Hypothalamus (tissue), 51 donors: ENCODE measurements at regions not wholly inside any gene's neighbourhood (a gene's known extent, or its start where the extent isn't known, plus 50 kb on each side); places are given as distances from the start of the nearest gene placed in this dataset.

ENCODE experiments used
- DNase-seq, 51 donors: peaks; one replicate each; lab custom pipeline; 2025; lab: John Stamatoyannopoulos, UW

DNA sequence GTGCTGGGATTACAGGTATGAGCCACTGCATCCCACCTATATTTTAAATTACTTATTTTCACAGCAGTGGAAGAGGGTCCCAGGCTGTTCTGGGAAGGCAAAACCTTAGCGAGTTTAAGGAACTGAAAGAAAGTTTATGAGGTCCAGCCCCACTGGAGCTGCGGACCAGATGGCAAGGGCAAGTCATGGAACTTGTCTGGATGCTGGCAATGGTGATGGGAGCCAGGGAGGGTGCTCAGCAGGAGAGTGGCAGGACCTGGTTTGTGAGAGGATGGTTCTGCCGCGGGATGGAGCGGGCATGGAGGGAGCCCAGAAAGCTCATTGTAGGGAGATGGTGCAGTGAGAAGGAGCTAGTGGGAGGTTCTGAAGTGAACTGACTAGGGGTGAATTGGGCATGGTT is 50.6 kb upstream of the SLC45A1 start:
- DNase-seq, result no peak

DNA sequence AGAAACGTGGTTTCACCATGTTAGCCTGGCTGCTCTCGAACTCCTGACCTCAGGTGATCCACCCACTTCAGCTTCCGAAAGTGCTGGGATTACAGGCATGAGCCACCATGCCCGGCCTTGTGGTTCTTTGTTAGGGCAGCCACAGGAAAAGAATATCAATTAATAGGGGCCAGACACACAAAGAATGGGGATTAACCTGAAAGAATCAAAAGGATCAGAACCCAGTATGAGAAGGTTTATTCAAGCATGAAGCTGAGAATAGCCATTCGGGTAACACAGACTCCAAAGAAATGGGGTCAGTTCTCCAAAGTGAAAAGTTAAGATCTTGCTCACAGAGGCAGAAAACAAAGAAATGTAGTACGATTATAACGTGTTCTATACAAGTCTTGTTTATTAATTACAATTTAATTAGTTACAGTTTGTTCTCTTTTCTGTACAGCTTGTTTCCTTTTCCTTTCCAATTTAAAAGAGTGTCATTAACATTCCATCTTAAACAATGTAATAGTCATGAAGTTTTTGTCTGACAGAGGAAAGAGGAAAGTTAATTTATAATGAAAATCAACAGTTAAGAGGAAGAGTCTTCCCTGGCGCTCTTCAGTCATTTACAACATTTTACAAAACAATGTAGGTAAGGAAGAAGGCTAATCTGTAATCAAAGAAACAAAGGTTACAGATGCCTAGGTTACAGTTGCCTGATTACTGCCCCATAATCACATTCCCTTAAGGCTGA is 51.3 kb upstream of the SLC45A1 start:
- DNase-seq, result no peak

DNA sequence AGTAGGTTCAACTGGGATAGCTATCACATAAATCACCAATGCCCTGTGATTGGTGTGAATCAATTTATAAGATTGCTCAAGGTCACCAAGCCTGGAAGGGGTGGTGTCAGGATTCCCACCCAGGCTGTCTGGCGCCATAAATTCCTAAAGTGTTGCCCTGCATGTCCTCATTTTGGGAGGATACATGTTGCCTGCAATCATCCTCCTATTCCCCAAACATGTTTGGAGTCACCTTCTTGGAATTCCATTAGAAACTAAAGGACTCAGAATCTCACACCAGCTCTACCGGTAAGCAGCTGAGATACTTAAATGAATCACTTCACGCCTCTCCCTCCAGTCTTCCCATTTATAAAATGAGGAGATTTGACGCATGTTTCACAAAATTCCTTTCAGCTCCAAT is 54.1 kb upstream of the SLC45A1 start:
- no peak for DNase-seq

DNA sequence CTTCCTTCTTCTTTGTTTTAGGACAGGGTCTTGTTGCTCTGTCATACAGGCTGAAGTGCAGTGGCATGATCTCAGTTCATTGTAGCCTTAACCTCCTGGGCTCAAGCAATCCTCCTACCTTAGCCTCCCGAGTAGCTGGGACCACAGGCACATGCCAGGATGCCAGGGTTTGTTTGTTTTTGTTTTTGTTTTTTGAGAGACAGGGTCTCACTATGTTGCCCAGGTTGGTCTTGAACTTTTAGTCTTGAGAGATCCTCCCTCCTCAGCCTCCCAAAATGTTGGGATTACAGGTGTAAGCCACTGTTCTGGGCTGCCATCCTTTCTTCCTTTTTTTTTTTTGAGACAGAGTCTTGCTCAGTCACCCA is 56.5 kb upstream of the SLC45A1 start:
- no peak for DNase-seq

DNA sequence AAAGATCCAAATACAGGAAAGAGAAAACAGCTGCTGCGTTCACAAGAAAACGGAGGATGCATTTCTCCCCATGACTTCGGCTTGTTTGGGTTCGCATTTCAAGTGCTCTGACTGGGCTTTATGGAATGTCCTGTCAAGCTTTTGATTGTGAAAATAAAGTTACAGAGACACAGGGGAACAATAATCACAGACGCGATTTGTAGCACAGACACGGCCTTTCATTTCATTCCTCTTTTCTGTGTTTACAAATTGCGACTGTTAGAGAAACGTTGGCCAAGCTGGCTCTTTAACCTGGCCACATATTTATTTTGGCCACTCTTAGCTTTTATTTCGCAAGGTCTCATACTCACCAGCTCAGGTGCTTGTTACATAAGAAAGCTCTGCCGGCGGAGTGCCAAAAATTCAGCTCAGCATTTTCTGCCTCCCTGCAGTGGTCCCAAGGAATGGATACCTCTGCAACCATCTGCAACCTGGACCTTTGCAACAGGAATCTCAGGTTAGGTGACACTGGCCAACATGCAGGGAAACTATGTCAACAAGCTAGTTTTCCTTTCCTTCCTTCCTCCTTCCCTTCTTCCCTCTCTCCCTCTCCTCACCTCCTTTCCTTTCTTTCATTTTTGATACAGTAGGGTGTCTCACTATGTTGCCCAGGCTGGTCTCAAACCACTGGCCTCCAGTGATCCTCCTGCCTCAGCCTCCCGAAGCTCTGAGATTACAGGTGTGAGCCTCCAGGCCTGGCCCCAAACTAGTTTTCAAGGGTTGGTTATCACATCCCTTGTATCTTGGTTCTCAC is 58.2 kb upstream of the SLC45A1 start:
- no peak for DNase-seq

DNA sequence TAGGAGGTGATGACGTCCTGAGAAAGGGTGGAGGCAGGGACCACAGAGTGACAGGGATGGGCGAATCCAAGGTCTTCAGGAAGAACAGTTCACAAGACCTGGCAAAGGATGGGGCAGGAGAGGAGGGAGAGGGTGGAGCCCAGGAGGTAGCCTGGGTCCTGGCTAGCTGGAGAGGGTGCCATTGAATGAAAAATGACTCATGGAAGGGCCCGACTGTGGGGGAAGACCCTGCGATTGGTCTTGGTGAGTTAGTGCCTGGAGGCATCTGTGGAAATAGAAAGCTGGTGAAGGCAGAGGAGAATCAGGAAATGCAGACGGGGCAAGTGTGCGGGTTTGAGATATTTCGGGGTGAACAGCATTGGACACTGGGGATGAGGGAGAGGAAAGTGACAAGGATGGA is 60.3 kb upstream of the SLC45A1 start:
- no peak for DNase-seq

DNA sequence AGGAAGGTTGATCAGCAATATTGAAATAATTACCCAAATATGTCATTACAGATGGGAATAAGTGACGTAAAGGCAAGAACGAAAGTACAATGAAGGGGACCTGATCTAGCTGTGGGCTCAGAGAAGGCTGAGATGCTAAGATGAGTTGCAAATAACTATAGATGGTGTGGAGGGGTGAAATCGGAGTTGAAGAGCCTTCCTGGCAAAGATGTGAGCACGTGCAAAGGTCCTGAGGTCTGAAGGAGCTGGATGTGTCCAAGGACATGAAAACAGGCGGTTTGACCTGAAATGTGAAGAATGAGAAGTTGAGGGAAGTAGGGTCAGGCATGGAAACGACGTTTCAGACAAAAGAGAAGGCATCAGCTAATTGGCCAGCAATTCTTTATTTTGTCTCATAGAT is 61.6 kb upstream of the SLC45A1 start:
- DNase-seq, result no peak

DNA sequence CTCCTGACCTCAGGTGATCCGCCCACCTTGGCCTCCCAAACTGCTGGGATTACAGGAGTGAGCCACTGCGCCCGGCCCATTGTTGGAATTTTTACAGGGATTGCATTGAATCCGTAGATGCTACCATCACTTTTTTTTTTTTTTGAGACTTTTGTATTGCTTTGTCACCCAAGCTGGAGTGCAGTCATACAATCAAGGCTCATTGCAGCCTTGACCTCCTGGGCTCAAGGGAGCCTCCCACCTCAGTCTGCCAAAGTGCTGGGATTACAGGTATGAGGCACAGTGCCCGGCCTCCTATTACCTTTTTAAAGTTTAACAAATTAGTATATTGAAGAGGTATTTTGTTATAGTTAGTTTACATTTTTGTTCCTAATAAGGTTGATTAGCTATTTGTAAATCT is 62.2 kb upstream of the SLC45A1 start:
- no peak for DNase-seq

DNA sequence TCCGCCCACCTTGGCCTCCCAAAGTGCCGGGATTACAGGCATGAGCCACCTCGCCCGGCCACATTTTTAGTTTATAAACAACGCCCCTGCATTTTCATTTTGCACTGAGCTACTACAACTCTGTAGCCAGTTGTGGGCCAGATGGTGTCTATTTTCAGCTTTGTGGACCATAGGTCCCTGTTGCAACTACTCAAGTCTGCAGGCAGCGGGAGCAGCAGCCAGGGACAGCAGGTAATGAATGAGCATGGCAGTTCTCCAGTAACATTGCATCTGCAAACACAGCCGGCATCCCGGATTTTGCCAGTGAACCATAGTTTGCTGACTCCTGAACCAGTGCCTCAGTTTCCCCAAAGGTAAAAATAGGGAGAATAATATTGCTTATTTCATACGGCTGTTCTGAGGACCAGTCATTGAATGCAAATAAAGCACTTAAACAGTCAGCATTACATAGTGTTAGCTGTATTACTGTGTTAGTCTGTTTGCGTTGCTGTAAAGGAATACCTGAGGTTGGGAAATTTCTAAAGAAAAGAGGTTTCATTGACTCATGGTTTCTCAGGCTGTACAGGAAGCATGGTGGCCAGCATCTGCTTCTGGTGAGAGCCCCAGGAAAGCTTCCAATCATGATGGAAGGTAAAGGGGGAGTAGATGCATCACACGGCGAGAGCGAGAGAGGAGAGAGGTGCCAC is 65.5 kb upstream of the SLC45A1 start:
- no peak for DNase-seq

DNA sequence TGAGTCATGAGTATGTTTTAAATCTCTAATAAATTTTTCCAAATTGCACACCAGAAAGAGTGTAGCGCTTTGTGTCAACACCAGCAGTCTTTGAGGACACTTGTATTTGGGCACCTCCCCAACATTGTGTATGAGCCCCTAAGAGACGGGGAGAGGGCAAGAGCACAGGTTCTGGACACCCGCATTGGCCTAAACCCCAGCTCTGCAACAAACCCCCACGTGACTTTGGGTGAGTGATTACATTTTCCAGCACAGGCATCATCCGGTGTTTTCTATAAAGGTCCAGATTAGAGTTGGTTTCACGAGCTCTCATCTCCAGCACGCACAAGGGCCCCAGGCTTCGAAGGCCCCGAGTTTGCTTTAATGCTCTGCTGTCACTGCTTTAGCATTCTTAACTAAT is 66.3 kb upstream of the SLC45A1 start:
- DNase-seq, result no peak

DNA sequence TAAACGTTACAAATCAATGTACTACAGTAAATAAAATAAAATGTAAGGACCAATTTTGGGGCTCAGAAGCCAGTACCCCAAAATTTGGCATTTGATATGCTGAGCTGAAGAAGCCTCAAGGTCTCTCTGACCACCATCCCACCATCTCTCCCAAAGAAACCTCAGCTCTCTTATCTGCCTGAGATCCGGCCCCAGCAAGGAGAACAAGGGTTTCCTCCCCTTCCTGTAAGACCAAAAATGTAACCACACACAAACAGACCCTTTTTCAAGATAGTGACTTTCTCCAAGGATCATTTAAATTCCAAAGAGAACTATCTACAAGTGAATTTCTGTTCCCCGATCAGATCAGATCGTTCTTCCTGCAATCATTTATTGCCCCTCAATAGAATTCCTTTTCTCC is 68.1 kb upstream of the SLC45A1 start:
- no peak for DNase-seq

DNA sequence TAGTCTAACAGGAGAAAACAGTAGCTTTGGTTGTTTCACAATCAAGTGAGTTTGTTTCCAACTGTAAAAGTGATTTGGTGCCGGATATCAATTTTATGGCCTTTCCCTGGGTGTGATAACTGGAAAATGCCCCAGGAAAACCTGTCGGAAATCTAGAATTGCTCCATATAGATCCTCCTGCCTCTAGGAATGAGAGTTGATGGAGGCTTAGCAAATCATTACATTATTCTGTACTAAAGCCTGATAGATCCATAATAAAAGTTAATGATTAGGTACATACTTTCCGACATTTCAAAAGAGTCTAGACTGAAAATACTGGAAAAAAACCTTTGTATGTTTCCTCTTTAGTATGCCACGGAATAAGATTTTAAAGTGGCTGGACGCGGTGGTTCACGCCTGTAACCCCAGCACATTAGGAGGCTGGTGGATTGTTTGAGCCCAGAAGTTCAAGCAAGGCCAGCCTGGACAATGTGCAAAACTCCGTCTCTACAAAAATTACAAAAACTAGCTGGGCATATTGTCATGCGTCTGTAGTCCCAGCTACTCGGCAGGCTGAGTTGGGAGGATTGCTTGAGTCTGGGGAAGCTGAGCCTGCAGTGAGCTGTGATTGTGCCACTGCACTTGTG is 70.0 kb upstream of the SLC45A1 start:
- no peak for DNase-seq

DNA sequence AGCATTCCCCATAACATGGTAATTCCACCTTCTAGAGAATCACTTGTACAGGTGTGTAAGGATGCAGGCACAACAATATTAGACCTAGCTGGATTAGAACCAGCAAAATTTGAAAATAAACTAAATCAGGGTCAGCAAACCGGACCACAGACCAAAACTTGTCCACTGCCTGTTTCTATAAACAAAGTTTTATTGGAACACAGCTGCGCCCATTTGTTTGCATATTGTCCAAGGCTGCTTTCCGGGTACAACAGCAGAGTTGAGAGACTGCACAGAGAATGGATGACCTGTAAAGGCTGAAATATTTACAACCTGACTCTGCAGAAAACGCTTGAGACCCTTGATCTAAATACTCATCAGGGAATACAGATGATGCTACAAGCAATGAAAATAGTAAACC is 73.6 kb upstream of the SLC45A1 start:
- DNase-seq, result no peak

DNA sequence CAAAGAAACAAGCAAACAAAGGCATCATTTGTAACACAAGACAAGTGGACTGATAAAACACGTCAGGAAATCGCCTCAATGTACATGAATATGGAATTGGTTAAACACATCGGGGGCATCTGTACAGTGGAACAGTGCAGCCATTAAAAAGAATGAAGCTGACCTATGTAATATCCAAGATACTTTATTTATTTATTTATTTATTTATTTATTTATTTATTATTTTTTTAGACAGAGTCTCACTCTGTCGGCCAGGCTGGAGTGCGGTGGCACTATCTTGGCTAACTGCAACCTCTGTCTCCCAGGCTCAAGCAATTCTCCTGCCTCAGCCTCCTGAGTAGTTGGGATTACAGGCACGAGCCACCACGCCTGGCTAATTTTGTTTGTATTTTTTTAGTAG is 75.4 kb upstream of the SLC45A1 start:
- no peak for DNase-seq

DNA sequence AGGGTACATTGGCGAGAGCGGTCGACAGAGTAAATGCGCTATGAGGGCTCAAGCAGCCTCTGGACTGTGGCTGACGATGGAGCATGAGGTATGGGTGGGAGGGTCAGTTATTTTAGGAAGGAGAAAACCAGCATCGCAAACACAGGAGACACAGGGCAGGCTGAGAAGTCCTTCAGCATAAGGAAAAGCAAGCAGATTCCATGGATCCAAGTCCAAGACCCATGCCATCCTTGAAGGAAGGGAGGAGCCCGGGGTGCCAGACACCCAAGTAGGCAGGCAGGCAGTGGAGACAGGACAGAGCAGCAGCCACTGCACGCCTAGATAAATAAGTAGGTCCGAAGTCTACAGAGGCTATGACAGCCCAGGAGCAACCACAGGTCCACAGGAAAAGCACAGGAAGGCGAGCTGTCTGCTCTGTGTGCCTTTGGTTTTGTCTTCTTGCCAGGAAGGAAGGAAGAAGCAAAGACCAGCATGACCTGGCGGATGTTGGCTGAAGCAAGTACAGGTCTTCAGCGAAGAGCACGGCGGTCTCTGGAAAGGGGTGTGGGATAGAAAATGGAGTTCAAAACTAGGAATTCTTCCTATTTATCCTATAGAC is 76.4 kb upstream of the SLC45A1 start:
- no peak for DNase-seq

DNA sequence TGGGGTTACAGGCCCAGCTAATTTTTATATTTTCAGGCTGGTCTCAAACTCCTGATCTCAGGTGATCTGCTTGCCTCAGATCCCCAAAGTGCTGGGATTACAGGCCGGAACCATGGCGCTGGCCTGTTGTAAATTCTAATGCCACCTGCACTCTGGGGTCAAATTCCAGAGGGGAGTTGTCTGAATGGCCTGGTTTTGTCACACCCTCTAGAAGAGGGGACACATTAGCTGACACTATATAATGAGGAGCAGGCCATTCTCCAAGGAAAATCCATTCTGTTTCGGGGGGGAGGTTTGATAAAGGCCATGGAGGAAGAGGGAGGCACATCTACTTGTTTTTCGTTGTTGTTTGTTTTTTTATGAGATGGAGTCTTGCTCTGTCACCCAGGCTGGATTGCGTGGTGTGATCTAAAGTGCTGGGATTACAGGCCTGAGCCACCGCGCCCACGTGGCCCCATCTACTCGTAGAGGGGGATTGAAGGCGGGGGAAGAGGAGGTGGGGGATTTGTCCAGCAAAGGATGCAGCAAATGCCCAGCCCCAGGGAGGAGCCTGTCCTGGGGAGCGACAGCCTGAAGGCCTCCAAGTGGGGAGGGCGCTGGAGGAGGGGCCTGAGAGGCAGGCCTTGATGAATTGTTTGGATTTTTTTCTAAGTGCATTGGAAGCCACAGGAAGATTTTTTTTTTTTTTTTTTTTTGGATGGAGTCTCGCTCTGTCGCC is 78.4 kb upstream of the SLC45A1 start:
- DNase-seq, result no peak

DNA sequence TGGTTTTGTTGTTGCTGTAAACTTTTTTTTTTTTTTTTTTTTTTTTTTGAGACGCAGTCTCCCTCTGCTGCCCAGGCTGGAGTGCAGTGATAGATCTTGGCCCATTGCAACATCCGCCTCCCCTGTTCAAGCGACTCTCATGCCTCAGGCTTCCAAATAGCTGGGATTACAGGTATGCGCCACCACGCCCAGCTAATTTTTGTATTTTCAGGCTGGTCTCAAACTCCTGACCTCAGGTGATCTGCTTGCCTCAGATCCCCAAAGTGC is 78.9 kb upstream of the SLC45A1 start:
- DNase-seq, result no peak

DNA sequence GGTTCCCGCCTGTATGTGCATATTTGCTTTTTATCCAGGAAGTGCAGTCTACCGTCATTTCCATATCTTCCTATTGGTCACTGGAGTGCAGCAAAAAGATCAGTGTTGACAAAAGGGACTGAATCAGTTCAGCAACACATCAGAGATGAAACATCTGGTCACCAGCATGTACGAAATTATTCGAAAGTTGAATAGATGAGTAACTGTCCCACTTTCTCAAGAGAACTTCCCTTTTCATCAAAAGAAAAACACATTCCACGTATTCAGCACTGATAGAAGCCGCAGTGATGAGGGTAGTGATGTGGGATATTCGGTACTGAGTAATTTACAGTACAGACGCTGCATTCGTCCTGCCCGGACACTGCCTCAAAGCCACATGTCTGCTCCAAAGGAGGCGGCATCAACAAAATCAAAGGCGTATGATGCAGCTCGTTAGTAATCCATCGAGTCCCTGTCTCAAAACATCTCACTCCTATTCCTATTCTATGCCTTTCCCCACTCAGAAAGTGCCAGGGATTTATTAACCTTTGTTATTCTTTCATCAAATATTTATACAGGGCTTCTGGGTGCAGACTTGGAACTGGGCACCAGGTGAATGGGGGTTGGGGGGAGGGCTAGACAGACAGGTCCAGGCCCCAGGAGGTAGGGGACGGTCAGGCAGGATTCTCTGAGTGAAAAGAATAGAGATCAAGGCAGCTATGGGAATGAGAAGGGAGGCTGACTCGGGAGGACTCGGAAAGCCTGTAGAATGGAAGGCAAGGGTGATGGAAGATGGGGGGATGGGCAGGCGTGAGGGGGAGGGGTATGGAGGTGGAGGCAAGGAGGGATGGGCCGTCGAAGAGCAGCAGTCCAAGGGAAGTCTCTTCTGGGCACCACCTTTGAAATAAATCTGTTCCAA is 79.5 kb upstream of the SLC45A1 start:
- no peak for DNase-seq

DNA sequence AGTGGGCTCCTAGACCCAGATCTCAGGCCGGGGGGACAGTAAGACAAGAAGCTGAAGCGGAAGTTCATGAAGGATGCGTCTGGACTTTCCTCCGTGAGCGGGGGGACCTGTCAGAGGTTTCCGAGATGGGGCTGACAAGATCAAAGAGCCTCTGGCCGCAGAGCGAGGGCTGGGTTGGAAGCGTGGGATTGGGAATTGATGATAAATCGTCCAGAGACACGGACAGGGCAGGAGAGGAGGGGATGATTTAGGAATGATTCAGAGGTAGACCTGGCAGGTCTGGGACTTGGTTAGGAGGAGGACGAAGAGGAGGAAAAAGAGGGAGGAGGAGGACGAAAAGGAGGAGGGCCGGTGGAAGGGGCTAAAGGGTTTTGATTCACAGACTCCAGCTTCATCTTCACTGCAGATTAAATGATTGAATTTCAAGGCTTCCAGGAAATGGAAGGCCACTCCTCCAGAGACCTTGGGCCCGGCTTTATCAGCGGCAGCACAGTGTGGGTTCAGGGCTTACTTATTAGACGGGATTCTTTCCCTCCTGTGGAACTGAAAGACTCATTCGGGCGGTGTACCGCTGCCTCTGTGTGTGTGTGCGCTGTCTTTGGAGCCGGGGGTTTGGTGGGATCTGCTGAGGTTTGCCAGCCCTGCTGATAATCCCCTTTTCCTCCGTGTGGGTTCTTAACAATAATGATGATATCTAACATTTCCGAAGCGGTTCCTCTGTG is 85.7 kb upstream of the SLC45A1 start:
- no peak for DNase-seq
